GM18909 (cell line): ENCODE measurements at regions not wholly inside any gene's neighbourhood (a gene's known extent, or its start where the extent isn't known, plus 50 kb on each side); places are given as distances from the start of the nearest gene placed in this dataset.

Experiments used
- ATAC-seq: cut with Tn5 transposase; IDR thresholded peaks from one replicate; pipeline ENCODE4 v1.9.1; 2021; ENCODE audit warnings: mild to moderate bottlenecking; ENCODE audit not compliant: unreplicated experiment, poor library complexity

DNA sequence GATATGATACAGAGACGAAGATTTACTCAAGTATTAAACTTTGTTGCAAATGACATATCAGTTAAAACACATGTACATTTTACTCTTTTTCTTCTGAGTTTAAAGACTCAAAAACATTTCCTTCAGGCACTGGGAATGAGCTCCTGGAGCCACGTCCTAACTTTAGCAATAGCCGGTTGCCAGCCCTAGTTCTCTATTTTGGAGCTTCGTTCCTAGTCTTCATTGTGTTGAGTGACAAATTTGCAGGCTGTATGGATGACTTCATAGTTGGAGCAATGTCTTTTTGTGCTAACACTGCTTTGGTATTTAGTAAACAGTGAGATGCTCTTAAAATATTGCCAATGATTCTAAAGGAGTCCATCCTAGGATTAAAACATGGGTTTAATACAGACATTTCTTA, 190.9 kb downstream of the FAT4 start:
- ATAC-seq: no peak

DNA sequence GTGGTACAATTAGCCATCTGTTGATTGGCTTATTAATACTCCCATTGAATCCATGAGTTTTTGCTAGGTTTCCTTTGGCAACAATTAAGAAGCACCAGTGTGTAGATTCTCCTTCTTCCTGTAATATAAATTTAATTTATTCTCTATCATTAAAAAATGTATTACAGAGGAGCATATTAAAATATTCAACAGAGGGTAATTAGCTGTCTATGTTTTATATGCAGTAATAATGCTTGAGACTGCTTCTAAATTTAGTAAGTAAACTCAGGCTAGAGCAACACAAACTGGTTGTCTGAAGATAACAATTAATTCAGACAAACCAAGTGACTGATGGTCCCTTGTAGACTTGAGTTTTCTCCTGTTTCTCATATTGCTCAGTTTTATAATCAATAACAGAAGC, 192.4 kb downstream of the FAT4 start:
- ATAC-seq: no peak

DNA sequence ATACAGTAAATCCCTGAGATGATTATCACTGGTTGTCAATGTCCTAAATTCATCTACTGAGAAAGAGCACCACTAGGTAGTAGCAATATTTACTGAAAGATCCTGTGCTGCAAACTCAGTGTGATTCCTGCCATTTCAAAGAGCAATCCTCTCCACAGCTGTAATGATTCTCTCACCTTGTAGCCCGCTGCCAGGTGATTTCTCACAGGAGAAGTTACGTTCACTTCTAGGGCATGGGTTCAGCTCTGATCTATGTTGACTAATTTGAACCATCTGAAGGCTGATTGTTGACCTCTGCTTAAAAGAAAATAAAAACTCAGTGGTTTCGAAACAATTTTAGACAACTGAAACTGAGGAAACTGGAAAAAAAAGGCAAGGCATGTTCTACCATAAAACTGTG, 197.0 kb downstream of the FAT4 start:
- no peak for ATAC-seq

DNA sequence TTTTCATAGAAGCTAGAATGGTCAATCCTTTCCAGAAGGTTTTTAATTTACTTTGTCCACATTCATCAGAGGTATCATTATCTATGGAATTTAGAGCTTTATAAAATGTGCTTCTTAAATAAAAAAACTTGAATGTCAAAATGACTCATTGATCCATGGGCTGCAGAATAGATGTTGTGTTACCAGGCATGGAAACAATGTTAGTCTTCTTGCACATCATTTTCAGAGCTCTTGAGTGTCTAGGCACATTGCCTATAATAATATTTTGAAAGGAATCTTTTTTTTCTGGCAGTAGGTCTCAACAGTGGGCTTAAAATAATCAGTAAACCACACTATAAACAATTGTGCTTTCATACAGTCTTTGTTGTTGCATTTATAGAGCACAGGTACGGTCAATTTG, 200.3 kb downstream of the FAT4 start:
- no peak for ATAC-seq

DNA sequence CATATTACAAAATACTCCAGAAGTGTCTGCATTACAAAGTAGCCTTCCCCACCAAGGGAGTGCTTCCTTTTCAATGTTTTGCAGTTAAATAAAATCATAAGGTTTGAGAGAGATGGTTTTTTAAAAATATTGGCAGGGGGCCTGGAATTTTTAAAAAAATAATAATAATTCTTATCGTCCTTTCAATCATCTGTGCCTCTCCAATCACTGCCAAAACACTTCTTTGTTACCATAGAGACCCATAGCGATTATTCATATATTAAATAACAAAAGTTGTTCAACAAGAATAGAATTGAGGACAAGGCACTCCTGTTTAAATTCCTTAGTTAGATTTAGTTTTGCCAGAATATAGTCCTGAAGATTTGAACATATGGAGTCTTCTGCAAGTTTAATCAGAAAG, 203.1 kb downstream of the FAT4 start:
- no peak for ATAC-seq

DNA sequence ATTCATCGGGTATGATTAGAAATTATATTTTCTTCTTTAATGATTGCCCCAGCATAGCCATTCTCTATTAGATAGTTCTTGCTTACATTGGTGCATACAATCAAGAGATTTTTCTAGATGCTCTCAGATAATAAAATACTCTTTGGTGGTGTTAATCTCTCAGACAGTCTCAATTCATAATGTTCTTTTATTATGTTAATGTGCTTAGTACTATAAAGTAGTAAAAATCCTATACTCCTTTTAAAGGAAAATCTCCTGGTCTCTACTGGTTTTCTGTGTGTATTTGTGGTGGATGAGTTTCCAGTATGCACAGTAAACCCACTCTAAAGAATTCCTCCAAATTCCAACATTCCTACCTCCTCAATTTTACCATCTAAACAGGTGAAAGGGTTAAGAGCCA, 203.5 kb downstream of the FAT4 start:
- ATAC-seq: no peak

DNA sequence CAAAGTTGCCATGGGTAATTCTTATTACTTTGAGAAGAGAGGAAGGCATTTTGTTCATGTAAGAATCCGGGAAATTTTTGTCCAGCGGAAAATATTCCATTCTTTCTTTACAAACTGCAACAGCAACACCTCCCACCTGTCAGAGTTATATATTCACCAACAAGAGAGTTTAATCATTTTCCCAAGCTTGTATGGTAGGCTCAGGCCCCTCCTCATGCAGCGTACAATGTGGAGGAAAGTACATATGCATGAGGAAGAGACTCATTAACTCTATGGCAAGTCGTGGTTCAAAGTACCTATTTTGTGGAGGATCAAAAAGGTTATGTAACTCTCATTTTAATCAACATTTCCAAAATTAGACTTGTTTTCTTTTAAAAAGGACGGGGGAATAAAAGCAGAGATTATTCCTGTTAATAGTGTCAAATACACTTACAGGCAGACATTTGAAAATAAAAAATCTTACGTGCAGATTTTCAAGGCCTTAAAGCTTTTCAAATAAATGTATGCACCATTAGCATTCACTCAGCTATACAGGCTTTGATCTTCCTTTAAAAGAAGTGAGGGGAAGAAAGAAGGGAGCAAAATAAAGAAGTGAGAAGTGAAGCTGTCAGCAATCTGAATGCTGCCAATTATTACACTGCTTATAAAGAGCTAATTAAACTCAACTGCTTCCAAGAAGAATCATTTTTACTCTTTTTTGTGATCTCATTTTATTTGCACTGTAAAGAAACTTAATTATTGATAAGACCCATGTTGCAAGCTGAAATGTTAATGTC, 204.8 kb downstream of the FAT4 start:
- no peak for ATAC-seq

DNA sequence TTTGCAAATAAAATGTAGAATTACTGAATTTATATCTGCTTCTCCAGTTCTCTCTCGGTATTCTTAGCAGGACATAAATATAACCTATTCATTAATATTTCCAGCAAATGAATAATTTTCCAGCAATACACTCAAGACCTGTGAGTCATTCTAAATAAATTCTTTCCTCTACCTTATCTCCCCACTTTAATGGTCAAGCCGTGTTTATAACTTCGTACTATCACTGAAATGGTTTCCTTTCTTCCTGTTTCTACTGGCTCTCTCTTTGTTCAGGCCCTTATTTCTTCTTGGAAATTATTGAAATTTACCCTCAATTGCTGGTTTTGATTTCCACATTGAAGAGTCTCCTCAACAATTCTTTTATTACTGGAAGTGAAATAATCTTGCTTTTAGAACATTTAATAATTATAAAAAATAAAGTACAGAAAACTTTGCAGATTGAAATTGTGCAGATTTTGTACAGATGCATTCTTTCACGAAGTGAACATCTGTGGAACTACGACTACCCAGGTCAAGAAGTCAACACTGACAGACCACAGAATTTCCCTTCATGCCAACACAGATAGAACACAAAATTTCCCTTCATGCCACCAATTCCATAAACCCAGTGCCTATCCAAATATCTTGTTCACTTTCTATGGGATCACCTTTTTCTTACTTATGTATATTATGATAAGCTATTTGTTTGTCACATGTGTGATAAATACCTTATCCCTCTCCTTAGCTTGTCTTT, 205.7 kb downstream of the FAT4 start:
- ATAC-seq: no peak

DNA sequence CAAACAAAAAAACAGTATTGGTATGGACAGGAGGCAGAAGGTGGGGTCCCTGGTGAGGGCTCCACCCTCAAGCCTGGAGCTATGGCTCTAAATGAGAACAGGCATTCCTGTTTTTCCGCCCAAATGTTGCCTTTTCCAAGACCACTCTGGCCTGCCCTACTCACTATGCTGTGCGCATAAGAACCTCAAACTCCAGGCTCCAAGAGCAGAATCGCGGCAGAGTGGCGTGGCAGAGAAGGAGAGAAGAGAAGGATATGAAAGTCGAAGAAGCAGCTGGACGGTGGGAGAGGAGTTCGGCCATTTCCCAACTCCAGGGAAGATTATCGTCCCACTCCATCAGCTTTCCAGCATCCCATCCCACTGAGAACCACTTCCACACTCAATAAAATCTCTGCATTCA, 207.8 kb downstream of the FAT4 start:
- no peak for ATAC-seq

DNA sequence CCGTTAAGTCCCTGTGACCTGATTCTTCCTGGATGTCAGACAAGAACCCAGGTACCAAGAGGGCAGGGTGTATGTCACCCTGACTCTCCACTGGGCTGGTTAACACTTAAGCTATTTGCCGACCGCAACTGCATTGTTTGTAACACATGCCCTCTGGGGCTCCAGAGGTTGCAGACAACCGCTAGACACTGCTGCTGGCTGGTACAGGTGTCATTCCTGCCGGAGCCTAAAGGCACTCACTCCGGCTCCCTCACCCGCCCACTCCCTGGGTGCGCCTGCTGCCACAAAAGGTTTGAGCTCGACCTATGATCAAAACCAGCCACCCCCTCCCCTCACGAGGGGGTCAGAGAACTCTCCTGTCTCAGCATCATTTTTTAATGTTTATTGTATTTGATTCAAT, 208.2 kb downstream of the FAT4 start:
- no peak for ATAC-seq

DNA sequence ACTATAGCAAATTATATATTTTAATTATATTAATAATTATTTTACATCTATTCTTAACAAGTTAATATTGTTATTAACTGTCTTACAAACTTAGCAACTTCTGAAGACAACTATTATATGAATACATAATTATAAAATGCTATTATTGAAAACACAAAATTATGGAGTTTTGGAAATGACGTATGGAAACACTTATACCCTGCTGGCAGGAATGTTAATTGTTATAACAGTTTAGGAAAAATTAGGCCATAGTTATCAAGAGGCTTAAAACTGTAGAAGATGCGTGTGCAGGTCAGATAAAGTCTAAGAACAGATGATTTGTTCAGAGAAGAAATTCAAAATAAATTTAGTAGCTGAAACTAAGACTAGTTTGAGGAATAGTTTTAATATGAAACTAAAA, 211.7 kb downstream of the FAT4 start:
- ATAC-seq: no peak

DNA sequence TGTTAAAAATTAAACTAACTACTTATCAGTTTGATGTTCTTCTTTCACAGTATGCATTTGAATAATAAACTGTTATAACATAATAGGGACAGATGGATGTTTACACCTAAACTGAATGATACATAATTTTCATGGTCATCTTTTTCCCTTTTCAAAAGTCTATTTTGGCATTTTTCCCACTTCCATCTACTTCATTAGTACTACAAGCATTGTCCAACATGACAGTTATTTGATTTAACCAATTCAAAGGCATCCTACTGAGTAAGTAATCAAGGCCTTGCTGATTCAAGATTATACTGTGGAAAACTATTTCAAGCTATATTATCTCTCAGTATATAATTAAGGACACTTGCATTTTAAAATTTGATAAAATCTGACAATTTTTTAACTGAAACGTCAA, 212.9 kb downstream of the FAT4 start:
- no peak for ATAC-seq

DNA sequence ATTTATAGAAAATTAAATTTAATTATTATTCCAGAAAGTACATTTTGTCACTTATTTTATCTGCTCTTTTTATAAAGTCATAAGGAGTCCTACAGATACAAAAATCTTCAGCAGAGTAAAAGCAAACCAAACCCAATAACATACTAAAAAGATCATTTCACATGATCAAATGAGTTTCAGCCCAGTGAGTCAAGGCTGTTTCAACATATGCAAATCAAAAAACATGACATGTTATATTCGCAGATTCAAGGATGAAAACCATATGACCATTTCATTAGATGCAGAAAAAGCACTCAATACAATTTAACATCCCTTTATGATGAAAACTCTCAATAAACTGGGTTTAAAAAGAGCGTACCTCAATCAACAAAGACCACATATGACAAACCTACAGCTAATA, 214.3 kb downstream of the FAT4 start:
- ATAC-seq: no peak

DNA sequence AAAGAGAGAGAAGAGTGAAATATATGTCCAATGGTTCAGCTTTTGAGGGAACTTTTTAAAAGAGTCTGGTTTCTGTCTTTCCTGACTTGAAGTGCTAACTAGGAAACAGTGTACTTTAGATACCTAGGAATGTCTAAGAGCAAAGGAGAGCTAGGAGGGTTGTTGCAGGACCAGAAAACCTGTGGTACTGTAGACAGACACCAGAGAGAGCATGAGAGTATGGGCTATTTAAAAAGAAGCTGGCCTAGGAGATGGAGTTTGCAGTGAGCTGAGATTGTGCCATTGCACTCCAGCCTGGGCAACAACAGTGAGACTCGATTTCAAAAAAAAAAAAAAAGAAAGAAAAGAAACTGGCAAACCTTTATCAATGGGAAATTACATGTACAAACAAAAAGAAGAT, 223.9 kb downstream of the FAT4 start:
- no peak for ATAC-seq

DNA sequence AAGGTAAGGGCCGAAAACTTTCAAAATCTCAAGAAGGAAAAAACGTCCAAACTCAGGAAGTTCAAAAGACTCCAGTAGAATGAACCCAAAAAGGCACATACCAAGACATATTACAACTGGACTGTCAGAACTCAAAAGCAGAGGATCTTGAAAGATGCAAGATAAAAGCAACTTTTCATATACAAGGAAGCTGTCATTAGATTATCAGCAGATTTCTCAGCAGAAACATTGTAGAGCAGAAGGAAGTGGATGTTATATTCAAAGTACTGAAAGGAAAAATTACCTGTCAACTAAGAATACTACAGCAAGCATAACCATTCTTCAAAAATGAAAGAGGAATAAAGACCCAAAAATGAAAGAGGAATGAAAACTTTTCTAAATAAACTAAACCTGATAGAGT, 224.9 kb downstream of the FAT4 start:
- ATAC-seq: no peak

DNA sequence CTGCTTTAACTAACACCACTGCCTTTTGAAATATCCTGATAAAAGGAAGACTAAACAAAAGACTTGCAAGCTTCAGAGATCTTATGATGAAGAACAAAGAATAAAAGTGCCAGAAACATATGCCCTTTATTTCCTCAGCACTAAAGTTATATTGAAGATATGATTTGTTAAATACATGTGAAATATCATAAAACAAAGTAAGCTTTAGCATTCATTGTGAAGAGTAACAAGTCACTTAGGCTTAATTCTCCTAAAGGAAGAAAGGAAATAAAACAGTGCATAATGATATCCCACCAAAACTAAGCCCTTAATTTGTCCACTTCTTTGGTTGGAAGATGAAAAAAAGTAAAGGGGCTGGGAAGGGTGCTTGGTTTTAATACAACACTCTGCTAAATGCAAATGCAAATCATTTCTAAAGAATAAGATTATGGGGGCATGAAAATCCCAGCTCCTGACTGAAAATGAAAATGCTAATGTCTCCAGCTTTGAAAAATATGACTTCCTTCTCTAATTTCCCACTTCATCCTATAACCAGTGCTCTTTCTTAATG, 227.2 kb downstream of the FAT4 start:
- ATAC-seq: no peak

DNA sequence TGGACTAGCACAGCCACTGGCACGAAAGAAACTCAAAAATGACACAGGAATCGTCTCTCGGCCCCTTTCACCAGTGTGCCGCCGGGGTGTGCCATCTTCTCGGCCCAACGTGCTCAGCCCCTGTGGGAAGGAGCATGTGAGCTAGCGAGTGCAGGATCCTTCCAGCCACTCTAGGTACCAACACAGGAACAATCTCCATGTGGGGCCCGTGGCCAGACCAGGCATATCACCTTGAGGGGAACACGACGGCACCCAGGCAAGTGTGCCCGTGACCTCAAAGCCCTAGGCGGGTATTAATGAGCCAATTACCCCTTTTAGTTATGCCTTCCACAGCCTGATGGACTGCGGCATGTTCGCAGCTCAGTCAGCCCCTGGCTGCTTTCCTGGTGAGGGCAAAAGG, 231.5 kb downstream of the FAT4 start:
- ATAC-seq: no peak

DNA sequence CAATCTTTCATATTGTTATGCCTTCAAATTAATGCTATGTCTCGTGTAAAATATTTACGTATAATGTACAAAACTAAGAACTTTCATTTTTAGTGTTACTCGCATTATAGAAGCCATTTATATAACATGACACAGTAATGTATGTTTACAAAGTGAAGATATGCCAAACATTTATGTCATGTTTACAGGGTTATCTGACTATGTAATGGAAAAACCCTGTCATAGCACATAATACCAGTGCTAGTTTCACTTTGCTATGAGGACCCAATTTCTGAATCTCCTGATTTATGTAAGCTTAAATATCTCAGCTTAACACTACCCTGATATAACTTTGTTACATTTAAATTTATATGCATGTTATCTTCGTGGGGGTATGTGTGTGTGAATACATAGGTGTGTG, 233.1 kb downstream of the FAT4 start:
- no peak for ATAC-seq

DNA sequence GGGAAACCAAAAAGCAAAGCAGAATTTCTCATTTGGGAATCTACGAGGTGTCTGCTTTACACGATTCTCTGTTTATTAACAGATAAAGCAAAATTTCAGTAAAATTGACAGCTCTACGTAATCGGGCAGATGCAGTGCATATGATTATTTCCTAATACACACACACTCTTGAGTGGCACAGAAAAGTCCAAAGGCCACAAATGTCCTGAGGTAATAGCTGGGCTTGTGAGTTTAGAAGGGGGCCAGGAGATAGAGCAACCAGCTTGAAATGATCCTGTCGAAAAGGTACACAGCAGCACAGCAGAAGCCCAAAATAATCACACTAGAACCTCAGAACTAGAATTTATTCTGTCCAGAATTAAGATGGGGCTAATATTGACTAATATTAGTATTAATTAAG, 236.0 kb downstream of the FAT4 start:
- no peak for ATAC-seq

DNA sequence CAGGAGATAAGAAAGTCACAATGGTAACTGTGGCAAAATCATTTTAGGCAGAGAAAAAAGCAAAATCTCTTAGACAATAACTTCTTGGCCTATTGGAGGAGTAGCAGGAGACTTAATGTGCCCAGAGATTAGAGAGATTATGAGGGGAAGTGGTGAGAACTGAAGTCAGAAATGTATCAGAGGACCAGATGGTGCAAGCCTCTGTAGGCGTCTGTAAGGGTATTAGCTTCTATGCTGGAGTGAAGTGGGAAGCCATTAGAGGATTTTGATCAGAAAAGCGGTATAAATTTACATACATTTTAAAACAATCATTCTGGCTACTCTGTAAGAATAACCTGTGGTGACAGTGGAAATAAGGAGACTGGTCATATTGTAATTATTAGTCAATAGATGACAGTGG, 236.7 kb downstream of the FAT4 start:
- ATAC-seq: no peak

DNA sequence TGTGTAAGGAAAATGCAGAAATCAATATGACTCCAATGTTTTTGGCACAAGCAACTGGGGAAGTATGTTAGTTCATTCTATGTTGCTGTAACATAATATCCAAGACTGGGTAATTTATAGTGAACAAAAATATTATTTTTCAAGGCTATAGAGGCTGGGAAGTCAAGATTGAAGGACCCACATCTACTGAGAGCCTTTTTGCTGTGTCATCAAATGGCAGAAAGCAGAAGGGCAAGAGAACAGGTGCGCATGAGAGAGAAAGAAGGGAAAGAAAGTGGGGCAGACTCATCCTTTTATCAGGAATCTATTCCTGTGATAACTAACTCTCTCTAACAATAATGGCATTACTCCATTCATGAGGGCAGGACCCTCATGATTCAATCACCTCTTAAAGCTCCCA, 237.2 kb downstream of the FAT4 start:
- ATAC-seq: no peak

DNA sequence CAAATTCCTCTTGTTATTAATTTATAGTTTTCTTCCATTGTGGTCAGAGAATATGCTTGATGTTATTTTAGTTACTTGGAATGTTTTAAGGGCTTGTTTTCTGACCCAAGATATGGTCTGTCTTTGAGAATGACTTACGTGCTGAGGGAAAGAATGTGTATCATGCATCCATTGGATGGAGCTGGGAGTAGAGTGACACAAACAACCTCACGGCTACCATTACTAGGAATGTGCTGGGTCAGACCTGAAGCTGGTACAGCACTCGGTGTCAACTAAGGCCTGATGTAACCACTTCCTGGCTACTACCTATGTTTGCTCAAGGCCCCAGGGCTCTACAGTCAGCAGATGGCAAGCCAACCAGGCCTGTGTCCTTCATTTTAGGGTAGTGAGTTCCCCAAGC, 257.8 kb downstream of the FAT4 start:
- ATAC-seq: no peak
